GM19023 (cell line): ENCODE measurements at regions not wholly inside any gene's neighbourhood (a gene's known extent, or its start where the extent isn't known, plus 50 kb on each side); places are given as distances from the start of the nearest gene placed in this dataset.

Experiments
- ATAC-seq: cut with Tn5 transposase; IDR thresholded peaks from one replicate; pipeline ENCODE4 v1.9.1; 2021; ENCODE audit warnings: mild to moderate bottlenecking, moderate library complexity; ENCODE audit not compliant: unreplicated experiment

DNA sequence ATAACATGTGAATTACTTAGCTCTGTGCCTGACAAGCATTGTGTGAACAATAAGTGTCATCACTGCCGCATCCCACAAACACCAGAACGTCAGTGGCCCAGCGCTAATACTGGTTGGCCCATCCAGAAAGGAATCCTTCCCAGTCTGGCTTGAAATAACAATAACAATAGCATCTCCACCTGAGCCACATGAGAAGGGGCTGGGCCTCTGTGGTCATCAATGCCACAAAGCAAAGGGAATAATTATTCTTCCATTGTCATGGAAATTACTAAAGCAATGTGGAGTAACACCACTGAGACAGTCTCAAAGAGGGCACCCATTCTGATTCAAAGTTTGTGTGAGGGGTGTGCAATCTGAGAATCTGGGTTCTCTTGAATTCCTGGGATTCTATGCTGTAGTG, 105.7 kb upstream of the INHBA start:
- no peak for ATAC-seq

DNA sequence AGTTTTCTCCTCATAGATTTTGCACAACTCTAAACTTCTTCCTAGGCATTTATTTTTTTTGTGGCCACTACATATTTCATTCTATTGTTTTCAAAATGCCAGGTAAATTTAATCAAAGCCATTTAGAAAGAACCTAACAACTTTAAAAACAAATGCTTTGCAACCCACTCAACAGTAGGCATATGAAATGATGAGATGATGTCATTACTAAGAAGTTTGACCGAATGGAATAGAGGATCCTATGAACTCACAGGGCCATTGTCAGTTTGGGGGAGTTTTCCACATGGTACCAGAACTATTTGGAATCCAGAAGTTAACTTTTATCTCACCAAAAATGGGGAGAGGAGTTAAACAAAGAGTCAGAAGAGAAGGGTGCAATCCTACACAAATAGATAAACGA, 100.7 kb upstream of the INHBA start:
- no peak for ATAC-seq

- no peak for ATAC-seq
Measured at GRCh38 chr7:41796331-41796730, 93.4 kb upstream of the INHBA start.

- ATAC-seq: no peak
Measured at GRCh38 chr7:41795276-41795833, 92.5 kb upstream of the INHBA start.

GRCh38 chr7:41793556-41793955, 90.7 kb upstream of the INHBA start:
- no peak for ATAC-seq

GRCh38 chr7:41792120-41792519, 89.2 kb upstream of the INHBA start:
- ATAC-seq: no peak

DNA sequence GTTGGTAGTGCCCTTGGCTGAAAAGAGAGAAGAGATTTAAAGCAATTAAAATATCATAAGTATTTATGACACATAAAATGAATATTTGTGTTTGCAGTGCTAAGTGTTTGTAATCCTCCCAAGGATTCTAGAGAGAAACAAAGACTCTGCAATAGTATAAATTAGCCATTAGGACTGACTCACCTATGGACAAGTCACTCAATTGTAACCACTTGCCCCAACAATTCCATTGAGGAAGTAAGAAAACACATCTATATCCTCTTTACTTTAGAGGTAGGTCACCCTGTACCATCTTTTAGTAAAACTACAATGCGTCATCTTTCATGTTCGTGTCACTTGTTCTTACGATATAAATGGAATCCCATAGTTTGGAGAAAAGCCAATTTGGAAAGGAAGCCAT, 85.7 kb upstream of the INHBA start:
- no peak for ATAC-seq

DNA sequence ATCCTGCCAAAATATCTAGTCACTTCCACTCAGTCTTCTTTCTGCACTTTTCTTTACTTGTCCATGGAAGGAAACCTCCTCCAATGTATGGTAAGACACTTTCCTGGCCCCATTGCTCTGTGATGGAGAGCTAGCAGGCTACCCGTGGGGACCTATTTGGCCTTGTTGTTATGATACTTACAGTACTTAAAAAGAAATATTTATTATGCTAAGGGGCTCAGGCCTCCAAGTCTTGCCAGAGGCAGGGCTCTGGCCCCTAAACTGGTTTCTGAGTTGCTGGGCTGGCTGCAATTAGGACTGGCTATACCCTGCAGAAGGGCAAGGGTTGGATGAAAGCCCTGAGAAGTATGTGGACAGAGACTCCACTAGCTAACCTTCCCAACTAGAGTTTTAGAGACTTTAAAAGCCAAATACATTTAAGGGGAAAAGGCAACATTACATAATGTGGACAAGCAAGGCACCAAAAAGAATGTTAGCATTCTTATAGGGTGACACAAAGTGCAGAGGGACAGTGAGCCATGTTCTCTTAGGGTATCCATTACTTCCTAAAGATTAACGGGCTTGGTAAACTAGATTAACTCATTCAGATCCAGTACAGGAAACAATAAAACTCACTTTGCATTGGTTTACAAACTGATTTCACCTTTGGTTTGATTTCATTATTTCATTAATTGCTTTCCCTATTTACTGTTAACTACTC, 84.9 kb upstream of the INHBA start:
- no peak for ATAC-seq

- no peak for ATAC-seq
Measured at GRCh38 chr7:41786944-41787343, 84.1 kb upstream of the INHBA start.

DNA sequence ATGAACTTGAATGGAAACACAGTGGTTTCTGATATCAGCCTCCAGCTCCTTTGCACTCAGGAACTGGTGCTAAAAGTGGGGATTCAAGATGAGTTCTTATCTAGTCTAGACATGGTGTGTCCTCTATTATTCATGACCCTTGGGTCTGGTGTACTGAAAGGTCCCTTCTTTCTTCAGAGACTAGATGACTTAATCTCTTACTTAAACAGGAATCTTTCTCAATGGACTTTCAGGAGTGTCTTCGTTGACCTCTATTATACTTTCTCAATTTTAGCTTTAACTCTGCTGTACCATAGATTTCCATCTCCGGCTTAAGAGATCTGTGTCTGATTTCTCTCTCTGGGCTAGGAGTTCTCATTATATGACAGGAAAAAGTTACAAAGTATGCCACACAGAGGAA, 83.5 kb upstream of the INHBA start:
- ATAC-seq: no peak

DNA sequence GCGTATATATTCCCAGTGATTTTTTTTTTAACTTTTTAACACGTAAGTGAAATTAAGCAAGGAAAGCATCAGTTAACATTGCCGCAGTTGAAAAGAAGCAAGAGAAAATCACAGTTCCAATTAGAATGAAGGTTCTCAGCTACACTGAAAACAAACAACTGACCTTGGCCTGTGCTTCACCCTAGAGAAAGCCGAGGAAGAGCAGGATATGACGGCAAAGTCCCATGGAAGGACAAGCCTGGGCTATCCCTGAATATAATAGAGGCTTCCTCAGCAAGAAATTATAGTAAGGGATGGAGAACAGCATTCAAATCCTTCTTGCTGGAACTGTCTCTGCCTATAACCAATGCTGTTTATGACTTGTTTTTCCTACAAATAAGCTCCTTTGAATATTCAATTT, 83.0 kb upstream of the INHBA start:
- no peak for ATAC-seq

GRCh38 chr7:41785265-41785664, 82.4 kb upstream of the INHBA start:
- ATAC-seq: no peak

- ATAC-seq: no peak
Measured at GRCh38 chr7:41779918-41780317, 77.0 kb upstream of the INHBA start.

GRCh38 chr7:41777894-41778596, 75.2 kb upstream of the INHBA start:
- no peak for ATAC-seq

- ATAC-seq: no peak
Measured at GRCh38 chr7:41774966-41775365, 72.1 kb upstream of the INHBA start.

DNA sequence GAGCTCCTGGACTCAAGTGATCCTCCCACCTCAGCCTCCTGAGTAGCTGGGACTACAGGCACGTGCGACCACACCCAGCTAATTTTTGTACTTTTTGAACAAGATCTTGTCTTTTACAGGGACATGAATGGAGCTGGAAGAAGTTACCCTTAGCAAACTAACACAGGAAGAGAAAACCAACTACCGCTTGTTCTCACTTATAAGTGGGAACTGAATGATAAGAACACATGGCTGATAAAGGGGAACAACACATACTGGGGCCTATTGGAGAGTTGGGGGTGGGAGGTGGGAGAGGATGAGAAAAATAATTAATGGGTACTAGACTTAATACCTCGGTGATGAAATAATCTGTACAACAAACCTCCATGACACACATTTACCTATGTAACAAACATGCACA, 70.9 kb upstream of the INHBA start:
- ATAC-seq: no peak

DNA sequence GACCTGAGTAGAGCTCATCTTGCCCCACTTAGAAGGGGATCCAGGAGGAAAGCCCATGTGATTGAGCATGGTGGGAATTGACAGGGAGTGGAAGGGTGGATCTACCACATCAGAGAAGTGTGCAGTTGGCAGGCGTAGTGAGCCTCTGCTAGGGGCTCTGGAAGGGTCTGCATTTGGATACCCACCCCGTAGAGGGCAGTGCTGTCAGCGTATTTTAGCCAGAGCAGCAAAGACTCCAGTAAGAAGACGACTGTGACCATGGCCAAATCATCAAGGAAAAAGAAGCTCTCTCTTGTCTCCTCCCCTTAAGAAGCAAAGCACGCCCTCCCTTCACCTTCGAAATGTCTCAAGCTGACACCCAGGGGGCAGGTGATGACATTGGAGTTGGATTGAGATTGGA, 68.8 kb upstream of the INHBA start:
- ATAC-seq: no peak

DNA sequence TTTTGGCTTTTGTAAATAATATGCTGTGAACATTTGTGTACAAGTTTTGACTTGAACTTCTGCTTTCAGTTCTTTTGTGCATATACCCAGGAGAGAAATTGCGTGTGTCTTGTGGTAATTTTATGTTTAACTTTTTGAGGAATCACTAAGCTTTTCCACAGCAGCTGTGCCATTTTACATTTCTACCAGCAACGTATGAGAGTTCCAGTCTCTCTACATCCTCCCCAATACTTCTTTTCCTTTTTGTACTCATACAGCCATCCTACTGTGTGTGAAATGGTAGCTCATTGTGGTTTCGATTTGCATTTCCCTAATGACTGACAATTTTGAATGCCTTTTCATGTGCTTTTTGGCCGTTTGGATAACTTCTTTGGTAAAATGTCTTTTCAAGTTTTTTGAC, 66.3 kb upstream of the INHBA start:
- no peak for ATAC-seq

DNA sequence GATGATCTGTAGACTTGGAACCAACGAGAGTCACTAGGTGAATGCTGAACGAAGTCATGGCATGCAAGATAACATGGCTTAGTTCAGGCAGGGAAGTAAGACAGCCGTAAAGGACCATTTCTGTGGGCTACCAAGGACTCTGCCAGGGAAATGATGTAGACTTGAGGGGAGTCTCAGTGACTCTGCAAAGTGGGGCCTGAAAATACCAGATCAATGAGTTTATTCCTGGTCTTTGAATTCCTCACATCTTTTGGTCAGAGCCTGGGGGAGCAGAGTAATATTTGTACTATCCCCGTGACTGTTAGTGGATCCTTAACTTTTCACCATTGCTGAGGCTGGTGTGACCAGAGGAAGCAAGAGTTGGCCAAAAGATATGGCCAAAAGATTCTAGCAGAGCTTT, 60.7 kb upstream of the INHBA start:
- ATAC-seq: no peak

GRCh38 chr7:41762641-41763040, 59.8 kb upstream of the INHBA start:
- no peak for ATAC-seq

DNA sequence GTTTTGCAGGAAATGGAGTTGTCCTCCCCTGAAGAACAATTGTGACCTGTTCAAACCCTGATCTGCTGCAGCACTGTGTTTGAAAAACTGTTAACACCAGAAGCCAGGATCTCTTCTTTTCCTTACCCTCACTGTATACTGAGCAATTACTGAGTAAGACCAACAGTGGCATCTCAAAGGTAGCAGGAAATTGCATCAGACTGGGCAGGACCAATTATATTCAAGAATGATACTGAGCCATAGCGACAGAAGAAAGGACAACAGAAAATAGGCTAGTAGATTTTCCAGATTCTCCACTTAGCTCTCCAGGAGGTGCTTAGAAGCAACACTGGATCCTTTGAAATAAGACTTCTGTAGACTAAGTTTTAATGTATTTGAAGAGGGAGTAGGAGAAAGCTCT, 57.4 kb upstream of the INHBA start:
- no peak for ATAC-seq

DNA sequence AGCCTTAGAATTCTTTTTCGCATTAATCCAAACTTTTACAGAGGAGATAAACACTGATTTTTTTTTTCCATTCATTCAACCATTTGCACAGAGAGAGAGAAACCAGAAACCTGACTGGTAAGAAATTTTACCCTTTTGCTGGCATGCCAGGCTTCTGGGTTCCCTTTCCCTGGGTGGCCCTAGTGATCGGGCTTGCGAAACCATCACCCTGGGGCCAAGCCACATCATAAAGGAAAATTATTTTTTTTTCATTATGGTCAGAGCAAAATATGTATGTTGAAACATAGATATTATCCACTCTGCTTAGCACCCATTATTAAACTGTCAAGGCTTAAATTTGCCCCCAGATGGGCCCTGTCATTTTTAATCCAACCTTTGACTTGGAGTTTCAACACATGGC, 55.4 kb upstream of the INHBA start:
- ATAC-seq: no peak
